Left cardiac atrium (tissue), 4 donors: ENCODE measurements at regions not wholly inside any gene's neighbourhood (a gene's known extent, or its start where the extent isn't known, plus 50 kb on each side); places are given as distances from the start of the nearest gene placed in this dataset.
"Not testable (repeated sequence)": the region's sequence is repeated elsewhere in the genome, so short reads cannot be mapped to it uniquely, and the experiment has no call there.

Experiments
- ATAC-seq, 2 donors: fragments of 200-7000 bp; cut with Tn5 transposase; one replicate each; pipeline ENCODE4 v1.9.1; 2020; ENCODE audit warnings: mild to moderate bottlenecking in 2 of 2, moderate library complexity in 2 of 2
- DNase-seq: peaks from one replicate; pipeline ENCODE4 v3.0.0-alpha.2; 2020
- intact Hi-C, 2 donors: fragments of 100-400 bp; cut with DNase I; formaldehyde crosslinking; loops; one replicate each; pipeline versions ENCODE4 v1.14.1 to v1.15.1; 2022 to 2023
- donor health status: DM: no; HTN: yes; CAD: no.
- donor health status: DM: no; HTN: yes; CAD: no; lungs with severe emphysema.
- donor health status: DM: yes; HTN: yes; CAD: no.
- donor health status: Dilated cardiomyopathy.

DNA sequence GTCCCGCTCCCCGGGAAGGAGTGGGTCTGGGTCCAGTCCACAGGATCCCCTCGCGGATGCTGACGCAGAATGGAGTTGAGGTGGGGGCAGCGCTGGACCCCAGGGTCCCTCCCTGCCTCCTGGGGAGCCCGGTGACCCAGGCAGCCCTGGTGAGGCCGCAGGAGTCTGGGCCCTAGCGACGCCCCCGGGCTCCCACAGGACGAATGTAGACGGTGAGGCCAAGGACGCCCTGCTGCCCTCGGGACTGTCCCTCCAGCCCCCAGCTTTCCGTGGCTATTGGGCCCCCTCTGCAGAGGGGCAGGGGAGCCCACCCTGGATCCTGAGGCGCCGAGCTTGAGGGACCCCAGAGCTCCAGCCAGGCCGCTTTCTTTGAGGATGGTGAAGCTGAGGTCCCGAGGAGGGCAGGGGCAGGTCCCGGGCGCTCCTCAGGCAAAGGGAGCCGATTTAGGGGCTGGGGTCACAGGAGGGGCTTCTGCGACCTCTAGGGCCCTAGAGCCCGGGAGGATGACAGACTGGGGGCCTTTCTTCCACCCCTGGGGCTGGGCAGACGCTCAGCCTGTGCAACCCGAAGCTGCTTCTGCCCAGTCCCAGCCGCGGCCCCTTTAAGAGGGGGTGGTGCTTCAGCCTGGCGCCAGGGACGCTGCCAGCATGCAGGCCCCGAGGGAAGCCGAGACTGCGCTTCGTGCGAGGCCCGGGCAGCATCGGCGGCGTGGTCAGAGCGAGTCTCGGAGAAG is 986.8 kb downstream of the TUBA3C start:
- intact Hi-C loops, DNase-seq: not testable (repeated sequence)
- peak in 1 of 2 donors; percentile 48 for ATAC-seq

DNA sequence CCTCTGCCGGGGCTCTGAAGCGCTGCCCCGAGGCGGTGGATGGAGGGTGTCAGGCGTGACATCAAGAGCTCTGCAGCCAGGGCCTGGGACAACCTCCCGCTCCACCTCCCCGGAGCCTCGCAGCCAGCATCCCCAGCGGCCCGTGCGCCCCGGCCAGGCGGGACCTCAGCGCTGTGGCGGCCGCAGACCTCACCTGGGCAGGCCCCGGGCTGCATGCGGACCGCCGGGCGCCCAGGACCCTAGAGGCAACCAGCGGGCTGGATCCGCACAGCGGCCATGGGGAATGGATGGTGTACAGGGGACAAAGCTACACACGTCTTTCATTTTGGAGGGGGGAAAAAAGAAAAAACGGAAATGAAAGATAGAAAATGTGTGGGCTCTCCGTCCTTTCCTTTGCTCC is 987.5 kb downstream of the TUBA3C start:
- intact Hi-C loops, DNase-seq: not testable (repeated sequence)
- peak in 1 of 2 donors; percentile 6 for ATAC-seq
